ENCODE measurements at regions not wholly inside any gene's neighbourhood (a gene's known extent, or its start where the extent isn't known, plus 50 kb on each side); places are given as distances from the start of the nearest gene placed in this dataset.

- TF ChIP-seq, protein P1, sequence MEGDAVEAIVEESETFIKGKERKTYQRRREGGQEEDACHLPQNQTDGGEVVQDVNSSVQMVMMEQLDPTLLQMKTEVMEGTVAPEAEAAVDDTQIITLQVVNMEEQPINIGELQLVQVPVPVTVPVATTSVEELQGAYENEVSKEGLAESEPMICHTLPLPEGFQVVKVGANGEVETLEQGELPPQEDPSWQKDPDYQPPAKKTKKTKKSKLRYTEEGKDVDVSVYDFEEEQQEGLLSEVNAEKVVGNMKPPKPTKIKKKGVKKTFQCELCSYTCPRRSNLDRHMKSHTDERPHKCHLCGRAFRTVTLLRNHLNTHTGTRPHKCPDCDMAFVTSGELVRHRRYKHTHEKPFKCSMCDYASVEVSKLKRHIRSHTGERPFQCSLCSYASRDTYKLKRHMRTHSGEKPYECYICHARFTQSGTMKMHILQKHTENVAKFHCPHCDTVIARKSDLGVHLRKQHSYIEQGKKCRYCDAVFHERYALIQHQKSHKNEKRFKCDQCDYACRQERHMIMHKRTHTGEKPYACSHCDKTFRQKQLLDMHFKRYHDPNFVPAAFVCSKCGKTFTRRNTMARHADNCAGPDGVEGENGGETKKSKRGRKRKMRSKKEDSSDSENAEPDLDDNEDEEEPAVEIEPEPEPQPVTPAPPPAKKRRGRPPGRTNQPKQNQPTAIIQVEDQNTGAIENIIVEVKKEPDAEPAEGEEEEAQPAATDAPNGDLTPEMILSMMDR (IDR thresholded peaks at IDR 0.05) = no peak
- no peak for TF ChIP-seq POLR2A (IDR thresholded peaks at IDR 0.05)
These were observed 1072.8 kb downstream of the GRM8 start for GRCh38 chr7:126179916-126180315.

Measured in thyroid gland (tissue), 4 donors.